Erythroblast (primary cell): ENCODE measurements at regions not wholly inside any gene's neighbourhood (a gene's known extent, or its start where the extent isn't known, plus 50 kb on each side); places are given as distances from the start of the nearest gene placed in this dataset.

ENCODE experiments used
- DNase-seq, 2 experiments: peaks; one replicate each; lab custom pipeline; 2025; lab: John Stamatoyannopoulos, UW
- GATA1 ChIP-seq: IDR thresholded peaks from 2 replicates; pipeline ENCODE4 v1.6.1; 2011; ENCODE audit warnings: low read depth, mild to moderate bottlenecking, control low read depth, low read length, moderate library complexity
- POLR2A ChIP-seq: IDR thresholded peaks from 2 replicates; pipeline ENCODE4 v1.6.1; 2011; ENCODE audit warnings: mild to moderate bottlenecking, low read length

DNA sequence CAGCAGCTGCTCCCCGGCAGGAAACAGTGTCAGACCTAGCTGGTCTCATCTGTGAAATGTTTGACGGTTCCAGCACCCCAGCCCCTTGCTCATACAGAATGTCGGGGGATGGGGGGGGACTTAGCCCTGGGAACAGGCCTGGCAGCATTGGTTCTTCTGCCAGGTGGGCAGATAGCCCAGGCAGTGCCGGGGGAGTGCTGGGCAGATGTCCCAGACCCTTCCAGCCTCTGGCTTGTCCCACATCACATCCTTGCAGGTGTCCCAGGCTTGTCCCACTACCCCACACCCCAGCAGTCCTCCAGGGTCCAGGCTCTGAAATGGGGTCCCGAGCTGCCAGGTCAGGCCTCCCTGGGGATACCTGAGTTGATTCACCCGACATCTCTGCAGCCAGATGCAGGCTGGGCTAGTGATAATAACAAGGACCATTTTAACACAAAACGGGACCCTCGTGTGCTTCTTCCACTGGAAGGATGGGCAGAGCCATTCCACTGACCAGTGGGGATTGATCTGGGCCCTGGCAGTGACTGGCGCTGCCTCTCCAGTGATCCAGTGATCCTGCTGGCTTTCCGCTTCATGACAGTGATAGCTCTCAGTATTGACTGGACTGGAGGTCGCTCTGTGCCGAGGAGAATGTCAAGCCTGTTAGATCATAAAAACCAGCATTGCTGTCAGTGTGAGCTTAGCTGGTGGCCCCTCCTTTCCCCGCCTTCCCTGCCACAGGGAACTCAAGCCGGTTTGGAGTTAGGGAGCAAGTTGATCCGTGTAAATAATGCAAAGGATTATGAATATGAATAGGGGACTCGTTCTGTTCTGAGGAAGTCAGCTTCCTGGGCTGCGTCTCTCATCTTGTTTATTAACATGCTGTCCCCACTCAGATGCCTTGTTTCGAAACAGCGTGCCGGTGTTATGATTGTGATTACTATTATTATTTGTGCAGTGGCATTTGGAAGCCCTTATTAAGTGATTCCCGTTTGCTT lies 180.6 kb downstream of the AACS start:
- TF ChIP-seq GATA1 (no peak), POLR2A (no peak)
- DNase-seq = no peak

DNA sequence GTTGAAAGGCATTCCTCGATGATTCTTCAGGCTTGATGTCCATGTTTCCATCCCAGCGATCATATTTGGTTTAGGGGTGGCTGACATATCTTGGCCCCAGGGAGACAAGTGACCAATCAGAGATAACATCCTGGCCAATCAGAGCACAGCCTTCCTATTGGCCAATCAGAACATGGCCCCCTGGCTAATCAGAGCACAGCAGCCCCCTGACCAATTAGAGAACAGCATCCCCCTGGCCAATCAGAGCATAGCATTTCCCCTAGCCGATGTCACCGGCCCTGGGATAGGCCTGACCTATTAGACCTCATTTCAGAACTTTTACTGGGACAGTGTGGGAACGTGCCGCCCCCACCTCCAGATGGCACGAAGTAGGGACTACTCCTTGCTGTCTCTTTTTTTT lies 182.2 kb downstream of the AACS start:
- peak in 1 of 2 experiments; percentile 21 for DNase-seq
- no peak for TF ChIP-seq GATA1
- TF ChIP-seq POLR2A = no peak

DNA sequence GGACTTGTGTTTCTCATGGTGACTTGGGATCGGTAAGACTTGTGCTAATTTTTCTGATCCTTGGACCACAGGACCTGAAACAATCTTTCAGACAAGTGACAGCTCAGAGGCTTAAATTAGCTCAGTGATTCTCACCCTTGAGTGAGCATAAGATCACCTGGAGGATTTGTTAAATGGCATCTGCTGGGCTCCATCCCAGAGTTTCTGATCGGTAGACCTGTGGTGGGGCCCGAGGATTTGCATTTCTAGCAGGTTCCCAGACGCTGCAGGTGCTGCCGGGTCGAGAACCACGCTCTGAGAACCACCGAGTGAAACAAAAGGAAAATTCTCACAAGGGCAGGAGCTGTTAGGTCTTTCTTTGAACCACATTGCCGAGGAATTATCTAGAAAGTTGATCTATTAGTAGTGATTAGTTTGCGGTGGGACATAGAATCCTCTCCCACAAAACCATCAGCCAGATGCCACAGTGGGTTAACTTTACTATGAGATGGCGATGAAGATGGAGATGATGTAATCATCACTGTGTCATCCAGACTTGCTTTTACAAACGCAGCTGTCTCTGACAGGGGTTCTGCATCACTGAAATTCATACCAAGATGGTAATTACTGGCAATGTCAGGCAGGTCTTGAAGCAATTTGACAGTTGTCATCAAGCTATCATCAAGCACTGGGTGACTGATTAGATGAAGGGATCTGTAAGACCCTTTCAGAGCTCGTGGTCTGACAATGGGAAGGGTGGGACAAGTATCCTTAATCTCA lies 184.0 kb downstream of the AACS start:
- DNase-seq = no peak
- TF ChIP-seq GATA1 = no peak
- no peak for TF ChIP-seq POLR2A

DNA sequence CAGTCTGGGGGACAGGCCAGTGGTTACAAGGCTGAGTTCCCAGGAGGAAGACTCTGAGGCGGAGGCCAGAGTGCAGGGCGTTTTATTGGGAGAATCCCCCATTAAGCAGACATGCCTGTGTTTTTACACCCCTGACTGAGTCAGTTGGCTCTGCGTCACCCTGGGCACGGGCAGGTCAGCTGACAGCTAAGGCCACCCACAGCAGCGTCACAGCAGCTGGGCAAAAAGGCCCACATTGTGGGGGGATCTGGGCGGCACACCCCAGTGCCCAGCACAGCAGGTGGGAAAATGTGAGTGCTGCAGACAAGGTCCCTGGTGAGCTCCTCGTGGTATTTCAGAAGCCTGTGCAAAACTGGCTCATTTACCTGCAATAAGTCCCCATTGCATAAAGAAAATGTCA lies 184.7 kb downstream of the AACS start:
- TF ChIP-seq GATA1 (no peak), POLR2A (no peak)
- DNase-seq = no peak

DNA sequence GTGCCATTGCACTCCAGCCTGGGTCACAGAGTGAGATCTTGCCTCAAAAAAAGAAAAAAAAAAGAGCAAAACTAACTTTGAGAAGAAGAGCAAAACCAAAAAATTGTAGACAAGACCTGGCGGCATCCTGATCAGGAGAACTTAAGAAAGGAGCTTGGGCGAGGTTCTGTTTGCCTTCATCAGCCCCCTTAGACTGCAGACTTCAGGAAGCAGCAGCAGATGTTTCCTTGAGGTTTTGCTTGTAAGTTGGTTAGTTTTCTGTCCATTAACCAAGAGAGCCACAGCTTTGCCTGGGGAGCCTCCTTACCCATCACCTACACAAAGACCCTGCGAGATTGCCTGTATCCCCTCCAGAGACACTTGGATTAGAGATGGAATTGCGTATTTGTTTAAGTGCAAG lies 189.0 kb downstream of the AACS start:
- TF ChIP-seq GATA1 = no peak
- TF ChIP-seq POLR2A = no peak
- DNase-seq = no peak

DNA sequence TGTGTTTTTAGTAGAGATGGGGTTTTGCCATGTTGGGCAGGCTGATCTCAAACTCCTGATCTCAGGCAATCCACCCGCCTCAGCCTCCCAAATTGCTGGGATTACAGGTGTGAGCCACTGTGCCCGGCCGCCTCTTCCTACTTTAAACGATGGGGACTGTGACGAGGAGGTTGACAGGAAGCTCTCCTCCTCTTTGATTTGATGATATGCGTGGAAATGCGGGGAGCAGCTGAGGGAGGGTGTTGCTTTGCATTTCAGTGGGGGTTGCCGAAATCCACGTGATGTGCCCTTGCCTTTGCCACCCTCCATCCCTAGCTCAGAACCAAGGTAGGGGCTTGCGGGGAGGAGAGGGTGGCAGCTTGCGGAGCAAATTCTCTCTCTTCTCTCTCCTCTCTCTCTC lies 189.6 kb downstream of the AACS start:
- no peak for DNase-seq

DNA sequence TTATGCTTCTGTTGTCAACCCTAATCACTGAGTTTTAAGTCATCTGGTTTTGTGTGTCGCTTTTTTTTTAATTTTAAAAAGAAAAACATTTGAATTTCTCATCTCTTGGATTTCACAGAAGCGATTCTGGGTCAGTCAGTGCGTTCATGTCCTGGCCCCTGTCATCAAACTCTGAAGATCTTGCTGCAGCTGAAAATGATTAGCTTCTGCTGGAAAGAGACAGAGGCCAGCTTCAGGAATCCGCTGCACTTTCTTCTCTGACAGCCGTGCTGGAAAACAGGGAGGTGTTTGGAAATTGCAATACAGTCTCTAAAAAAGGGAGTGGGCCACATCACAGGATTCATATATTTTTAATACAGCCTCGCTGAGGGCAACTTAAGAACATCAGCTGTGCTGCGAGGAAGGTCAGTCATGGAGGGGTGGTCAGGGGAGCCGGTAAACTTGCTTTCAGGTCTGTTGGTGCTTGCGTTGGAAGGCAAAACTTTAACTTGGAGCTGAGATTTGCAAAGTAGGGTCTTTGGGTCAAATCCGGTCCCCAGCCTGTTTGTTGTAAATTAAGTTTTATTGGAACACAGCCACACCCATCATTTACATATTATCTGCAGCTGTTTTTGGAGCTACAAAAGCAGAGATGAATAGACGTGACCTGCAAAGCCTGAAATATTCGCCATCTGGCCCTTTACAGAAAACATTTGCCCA lies 190.8 kb downstream of the AACS start:
- DNase-seq = no peak
- TF ChIP-seq POLR2A (no peak), GATA1 (no peak)

More for the DNA sequence above, 189.6 kb downstream of the AACS start:
- TF ChIP-seq POLR2A (no peak), GATA1 (no peak)

DNA sequence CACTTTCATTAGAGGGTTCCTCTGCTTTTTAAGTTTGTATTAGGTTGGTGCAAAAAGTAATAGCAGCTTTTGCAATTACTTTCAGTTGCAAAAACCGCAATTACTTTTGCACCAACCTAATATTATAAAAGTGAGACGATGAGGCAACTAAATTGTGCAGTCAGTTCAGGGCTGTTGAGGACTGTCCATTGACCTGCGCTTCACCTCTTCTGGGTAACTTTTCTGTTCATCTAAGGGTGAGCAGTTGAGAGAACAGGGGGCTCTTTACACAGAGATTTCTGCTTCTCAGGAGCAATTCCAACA lies 191.3 kb downstream of the AACS start:
- DNase-seq = no peak

DNA sequence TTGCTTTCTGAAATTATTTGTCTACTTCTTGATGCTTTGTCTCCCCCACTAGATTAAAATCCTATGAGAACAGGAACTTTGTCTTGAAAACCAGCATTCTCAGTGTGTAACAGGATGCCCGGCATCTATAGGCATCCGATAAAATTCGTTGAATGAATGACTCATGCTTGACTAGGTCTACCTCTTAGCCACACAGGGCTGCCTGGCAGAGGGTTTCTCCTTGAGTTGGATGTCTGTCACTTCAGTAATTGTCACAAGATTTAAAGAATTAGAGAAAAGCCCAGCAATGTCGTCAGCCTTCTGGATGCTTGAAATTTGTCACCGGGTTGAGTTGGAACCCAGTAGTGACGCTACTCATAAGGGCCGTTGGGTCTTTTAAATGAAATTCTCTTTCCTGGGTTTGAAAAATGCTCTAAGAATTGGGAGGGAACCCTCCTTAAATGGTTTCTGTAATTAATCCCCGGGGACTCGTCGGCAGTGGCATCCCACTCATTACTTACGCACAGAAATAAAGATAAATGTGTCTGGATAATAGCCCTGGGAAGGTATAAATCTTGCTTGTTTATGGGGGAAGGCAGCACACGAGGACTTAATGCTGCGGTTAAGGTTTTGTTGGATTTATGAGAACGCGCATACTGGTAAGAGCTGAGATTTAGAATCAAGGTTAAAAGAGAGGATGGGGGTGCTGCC lies 194.1 kb downstream of the AACS start:
- TF ChIP-seq POLR2A (no peak), GATA1 (no peak)
- no peak for DNase-seq

More for the DNA sequence above, 191.3 kb downstream of the AACS start:
- TF ChIP-seq GATA1 (no peak), POLR2A (no peak)

DNA sequence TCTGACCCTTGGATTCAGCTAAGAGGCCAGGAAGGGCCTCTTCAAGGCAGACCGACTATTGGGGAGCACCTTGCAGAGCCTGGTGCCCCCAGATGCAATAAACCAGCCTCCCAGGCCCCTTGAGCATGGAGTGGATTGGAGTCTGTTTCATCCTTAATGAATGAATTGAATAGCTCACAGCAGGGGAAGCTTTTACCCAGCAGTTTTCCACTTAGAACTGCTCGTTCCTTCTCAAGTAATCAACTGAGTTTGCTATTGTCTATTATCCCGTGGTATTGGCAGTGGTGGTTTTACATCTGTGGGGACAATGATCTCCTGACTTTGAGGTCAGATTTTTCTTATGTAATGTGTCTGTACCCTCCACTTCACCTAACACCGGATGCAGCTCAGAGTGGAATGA lies 197.6 kb downstream of the AACS start:
- TF ChIP-seq GATA1 = no peak
- no peak for TF ChIP-seq POLR2A
- no peak for DNase-seq

DNA sequence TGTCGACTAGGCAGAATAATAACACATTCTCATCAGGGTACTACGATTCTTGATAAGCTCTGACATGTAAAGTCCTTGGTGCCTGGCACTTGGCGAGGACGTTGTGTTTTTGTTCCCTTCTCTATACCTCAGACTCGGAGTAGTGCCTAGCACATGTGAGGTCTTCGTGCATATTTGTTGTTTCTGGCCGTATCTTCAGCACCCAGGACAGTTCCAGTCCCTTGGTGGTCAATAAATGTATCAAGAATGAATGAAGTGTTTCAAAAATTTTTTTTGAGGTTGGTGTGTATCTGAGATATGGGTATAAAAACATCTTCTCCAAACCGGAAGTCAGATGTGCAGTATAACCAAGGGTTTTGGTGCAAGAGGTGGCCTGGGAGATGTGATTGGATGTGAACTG lies 198.2 kb downstream of the AACS start:
- no peak for DNase-seq
- no peak for TF ChIP-seq POLR2A
- TF ChIP-seq GATA1 = no peak

DNA sequence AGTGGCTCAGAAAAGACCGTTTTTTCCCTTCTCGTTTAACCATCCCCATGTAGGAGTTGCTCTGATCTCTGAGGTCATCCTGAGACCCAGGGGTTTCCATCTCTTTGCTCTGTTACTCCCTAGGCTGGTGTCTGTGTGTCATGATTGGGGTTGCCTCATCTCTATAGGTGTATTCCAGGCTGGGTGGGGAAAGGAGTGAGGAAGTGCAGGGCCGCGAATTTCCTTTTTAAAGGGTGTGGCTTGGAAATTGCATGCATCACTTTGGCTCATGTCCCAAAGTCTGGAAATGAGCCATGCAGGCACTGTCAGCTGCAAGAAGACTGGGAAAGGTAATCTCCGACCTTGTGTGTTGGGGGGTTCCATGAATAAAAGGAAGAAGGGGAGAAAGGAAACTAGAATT lies 201.9 kb downstream of the AACS start:
- no peak for DNase-seq
- TF ChIP-seq GATA1 = no peak
- TF ChIP-seq POLR2A = no peak

DNA sequence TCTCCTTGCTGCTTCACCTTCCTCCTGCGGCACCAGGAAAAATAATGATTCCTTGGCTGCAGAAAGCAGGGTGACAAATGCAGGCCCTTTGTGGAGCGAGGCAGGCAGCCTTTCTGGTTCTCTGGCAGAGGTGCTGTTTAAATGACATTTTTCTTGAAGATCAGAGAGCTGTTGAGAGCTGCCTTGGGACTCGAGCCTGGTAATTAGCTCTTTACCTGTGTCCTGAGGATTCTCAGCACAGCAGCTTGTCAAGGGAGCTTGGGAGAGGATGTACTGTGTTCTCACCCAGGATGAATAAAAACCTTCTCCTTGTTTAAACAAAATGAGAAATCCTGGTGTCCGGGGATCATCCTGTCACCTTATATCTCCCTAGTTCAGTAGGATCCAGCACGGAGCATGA lies 204.0 kb downstream of the AACS start:
- TF ChIP-seq POLR2A (no peak), GATA1 (no peak)
- DNase-seq = no peak
